ENCODE measurements at regions not wholly inside any gene's neighbourhood (a gene's known extent, or its start where the extent isn't known, plus 50 kb on each side); places are given as distances from the start of the nearest gene placed in this dataset.

DNA sequence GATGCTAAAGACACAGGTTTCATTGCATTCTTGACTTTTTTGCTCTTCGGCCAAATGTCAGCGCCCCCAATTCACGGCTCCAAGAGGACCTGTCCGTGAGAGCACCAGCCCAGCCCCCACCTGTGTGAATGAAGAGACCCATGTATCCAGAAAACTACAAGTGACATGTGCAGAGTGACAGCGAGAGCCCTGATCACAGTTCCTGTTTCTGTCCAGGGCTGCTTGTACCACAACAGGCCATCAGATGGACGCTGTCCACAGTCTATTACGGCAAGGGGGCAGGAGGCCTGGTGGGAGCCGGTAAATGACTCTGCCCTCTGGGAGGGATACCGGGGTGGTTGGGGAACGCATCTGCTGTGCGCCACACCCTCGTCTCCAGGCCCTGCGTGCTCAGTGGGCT lies 520.9 kb upstream of the ID2 start:
- DNase-seq (ENCODE audit: low spot score): no peak

DNA sequence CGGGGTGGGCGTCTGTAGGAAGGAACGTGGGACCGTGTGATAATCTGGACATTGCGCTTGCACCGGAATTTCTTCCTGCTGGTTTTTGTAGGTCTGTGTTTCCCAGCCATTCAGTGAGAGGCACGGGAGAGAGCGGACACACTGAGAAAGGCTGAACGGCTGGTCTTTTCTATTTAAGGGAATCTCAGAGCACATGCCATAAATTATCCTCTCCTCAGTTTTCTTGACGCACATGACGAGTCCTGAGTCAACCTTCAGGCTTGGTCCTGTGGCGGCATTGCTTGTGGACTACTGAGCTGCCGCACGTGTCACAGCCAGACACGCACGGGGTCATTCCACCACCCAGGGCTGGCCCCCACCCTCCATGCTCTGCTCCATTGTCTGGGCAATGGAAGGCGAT lies 519.3 kb upstream of the ID2 start:
- DNase-seq (ENCODE audit: low spot score): no peak

DNA sequence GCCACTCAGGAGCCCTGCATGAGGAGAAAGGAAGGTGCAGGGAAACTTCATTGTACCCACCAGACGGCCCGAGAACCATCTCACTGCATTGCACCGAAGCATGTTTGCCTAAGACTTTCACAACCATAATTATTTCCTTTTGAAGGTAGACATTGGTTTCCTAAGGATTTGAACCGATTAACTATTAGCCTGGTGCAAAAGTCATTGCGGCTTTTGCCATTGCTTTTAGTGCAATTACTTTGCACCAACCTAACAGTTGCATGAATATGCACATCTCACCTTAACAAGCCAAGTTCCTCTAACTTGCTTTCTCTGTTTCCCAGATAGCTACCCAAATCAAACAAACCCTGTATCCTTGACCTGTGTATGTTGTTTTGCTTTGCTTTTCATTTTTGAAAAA lies 516.3 kb upstream of the ID2 start:
- no peak for DNase-seq (ENCODE audit: low spot score)

DNA sequence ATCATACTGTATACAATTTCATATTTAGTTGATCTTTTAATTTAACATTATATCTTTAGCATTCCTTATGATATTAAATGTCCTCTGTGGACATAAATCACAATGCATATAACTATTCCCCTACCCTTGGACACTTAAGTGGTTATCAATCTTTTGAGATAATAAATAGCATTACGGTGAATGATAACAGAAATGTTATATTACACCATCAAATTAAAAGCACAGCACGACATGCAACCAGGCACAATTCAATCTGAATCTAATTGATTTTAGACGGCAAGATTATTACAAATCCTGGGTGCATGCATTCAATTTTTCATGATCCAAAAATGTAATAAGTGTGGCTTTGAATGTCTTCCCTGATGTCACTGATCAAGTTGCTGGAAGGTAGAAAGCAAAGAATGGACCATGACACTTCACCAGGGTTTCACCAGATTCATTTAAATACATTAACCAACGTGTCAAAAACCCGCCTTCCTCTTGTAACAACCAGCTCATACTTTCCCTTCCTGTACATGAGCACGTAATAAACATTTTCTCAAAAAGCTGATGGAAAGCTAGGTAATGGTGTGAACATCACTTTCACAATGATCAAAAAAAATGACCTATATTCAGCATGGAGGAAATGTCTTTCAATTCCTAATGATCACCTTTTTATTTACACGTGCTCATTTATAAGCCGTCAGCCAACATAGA lies 513.7 kb upstream of the ID2 start:
- no peak for DNase-seq (ENCODE audit: low spot score)

DNA sequence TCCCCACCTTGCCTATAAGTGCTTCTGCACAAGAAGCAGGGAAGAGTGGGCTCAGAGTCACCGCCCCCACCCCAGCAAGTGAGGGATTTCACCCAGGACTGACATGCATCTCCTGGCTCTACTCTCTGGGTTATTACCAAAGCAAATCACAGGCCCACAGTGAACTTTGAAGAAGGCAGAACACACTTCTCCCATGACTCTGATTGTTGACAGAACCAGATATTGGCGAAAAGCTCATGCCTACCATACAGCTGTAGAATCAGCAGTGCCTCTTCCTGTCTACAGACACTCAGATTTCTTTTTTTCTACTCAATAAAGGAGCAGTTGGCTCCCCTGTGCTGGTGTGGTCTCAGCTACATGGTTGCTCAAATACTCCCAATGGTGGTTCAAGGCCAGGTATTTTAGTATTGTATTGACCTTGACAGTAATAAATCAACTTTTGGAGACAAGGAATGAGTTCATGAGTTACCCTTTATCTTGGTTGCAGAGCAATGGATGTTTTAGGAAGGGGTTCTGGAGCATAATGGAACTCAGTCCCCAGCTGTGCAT lies 512.9 kb upstream of the ID2 start:
- no peak for DNase-seq (ENCODE audit: low spot score)

DNA sequence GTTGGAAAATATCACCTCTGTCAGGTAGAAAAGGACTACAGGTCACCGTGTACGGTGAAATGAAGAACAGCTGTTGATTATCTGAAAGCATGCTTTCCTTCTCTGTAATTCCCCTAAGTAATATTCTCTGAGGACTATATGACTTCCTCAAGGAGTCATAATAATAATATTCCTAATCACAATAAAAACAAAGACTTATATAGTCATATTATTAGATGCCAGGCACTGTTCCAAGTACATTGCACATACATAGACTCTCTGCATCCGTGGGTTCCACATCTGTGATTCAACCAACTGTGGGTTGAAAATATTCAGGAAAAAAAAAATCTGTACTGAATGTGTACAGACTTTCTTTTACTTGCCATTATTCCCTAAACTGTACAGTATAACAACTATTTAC lies 512.4 kb upstream of the ID2 start:
- DNase-seq (ENCODE audit: low spot score): no peak

DNA sequence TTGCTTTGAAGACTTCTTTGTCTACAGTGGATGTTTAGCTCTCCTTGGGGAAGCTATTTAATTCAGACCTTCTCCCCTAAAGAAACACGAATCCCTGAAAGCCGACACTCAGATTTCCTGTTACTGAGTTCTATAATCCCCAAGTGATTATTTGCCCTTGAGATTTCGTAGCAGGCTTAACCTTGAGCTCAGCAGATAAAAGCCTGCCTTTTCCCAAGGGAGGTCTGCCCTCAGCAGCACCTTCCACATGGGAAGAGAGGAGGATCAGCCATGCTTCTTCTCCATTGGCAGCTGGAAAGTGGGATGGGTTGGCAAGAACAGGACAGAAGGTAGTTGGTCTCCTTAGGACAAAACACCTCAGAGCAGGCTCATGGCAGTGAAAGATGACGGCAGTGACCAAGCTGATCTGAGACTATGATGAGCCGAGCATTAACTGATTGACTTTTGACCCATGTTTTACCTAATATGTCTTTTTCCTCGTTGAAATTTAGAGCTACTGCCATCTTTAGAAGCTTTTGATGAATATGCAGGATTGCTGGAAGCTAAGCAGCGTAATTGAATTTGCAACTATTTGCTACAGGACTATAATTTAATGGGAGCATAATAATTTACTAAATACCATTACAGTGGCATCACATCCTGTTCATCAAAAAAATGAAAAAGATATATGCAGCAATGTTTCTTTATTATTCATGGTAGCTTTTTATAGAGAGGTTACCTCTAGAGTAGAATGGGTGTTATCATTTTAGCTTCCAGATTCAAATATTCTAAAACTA lies 511.1 kb upstream of the ID2 start:
- DNase-seq (ENCODE audit: low spot score): no peak

DNA sequence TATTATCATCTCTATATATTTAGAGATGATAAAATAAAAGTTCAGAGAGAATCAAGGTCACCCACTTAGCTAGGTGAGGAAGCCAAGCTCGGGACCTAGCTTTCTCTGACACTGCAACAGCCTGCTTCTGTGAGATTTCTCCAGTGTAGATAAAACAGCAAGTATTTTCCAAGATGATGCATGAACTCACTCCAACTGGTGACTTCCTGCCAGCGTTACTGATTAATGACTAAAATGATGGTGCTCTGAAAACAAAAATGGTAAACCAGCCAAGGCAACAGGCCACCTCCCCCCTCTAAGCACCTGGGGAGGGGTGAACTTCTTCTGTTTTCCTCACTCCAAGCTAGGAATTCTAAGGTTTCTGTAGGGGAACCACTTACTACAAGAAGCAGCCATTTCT lies 510.2 kb upstream of the ID2 start:
- no peak for DNase-seq (ENCODE audit: low spot score)

DNA sequence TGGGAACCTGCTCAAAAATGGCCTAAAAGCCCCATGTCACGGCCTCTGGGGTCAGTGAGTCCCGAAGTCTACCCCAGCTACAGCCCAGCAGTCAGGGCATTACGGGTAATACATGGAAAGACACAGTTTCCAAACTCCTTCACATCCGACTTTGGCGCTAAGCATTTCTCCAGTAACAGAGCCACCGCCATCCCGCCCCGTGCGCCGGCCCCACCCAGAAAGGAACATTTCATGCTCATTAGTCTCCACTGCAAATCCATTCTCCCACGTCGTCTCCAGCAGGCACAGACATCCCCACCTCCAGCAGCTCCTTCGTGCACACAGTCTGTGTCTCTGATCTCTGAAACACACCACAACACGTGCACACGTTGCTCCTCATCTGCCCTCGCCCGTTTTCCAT lies 509.2 kb upstream of the ID2 start:
- DNase-seq (ENCODE audit: low spot score): no peak

DNA sequence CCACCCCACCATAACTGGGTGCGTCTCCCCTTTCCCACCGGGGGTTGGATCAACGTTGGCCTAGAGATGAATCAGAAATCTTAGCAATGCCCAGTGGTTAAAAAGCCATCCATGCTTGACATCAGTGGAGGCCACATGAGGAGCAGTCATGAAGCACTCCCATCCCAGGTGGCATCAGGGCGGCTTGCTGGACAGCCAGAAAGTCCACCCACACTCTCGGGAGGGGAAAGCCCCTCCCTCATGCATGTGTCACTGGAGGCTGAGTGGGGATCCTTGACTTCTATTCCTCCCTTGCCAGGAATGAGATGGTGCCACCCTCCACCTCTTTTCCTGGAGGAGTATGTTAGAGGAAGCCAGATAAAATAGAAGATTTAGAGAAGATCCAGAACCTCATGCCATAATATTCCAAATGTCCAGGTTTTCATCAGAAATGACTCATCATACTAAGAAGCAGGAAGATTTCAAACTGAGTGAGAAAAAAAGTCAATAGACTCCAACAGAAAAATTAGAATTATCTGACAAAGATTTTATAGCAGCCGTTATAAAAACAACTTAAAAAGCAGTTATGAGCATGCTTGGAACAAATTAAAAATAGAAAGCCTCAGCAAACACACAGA lies 507.1 kb upstream of the ID2 start:
- no peak for DNase-seq (ENCODE audit: low spot score)

DNA sequence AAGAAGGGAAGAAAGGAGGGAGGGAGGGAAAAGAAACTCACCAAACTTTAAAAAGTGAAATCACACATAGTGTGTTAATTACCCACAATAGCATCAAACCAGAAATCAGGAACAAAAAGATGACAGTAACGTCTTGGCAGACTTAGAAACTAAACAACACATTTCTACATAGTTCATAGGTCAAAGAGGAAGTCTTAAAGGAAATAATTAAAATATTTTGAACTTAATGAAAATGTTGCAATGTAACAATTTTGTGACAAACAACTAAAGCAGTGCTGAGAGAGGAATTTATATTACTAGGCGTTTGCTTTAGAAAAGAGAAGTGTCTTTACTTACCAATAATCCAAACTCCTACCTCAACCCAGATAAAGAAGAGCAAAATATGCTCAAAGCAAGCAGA lies 505.0 kb upstream of the ID2 start:
- DNase-seq (ENCODE audit: low spot score): no peak

DNA sequence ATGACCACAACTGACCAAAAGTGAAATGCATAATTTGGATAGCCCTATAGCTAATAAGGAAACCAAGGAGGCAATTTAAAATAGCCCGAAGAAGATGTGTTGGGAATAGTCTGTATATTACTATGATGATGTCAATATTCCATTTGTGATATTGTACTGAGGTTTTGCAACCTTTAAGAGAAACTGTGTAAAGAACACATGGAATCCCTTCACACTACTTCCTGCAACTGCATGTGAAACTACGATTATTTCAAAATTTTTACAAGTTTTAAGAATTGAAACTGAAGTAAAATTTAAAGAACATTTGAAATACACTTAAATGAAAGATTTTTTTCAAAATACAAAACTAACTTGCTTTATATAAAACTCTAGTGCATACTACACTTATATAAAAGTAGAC lies 504.3 kb upstream of the ID2 start:
- DNase-seq (ENCODE audit: low spot score): no peak

DNA sequence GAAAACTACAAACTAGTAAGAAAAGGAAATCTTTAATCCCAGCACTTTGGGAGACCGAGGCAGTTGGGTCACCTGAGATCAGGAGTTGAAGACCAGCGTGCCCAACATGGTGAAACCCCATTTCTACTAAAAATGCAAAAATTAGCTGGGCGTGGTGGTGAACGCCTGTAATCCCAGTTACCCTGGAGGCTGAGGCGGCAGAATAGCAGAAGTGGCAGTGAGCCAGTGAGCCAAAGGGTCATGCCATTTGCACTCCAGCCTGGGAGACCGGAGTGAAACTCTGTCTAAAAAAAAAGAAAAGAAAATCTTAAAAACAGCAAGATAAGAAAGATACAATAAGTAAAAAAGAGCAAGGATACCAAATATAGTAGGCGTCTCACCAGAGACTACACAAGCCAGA lies 502.9 kb upstream of the ID2 start:
- DNase-seq (ENCODE audit: low spot score): no peak

DNA sequence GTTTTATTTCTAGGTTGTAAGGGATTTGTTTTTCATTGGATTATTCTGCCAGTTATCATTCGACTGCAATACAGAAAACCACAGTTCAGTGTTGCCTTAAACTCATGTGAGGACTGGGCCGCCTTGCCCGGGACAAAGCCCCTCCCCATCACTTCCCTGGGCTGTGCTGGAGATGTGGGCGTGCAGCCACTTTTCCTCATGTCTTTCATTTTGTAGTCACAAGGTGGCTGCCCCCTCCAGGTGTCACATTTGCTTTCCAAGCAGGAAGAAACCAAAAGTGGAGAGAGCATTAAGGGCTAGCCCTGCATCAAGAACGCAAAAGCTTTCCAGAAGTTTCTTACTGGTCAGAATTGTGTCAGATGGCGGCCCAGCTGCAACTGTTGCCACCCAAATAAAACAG lies 492.5 kb upstream of the ID2 start:
- DNase-seq (ENCODE audit: low spot score): no peak

DNA sequence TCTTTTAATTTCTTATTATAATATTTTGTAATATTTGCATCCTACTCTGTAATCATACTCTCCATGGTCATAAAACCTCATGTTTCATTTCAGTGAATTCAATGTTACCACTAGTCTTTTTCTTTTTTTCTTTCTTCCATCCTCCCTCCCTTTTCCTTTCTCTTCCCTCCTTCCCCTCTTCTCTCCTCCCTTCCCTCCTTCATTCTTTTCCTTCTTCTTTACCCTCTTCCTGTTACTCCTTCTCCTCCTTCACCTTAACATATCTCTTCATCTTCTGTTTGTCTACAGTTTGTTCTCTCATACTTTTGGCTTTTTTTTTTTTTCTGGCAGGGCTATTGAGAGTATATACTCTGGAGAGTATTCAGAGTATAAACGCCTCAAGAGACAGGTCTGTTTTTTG lies 491.6 kb upstream of the ID2 start:
- no peak for DNase-seq (ENCODE audit: low spot score)

DNA sequence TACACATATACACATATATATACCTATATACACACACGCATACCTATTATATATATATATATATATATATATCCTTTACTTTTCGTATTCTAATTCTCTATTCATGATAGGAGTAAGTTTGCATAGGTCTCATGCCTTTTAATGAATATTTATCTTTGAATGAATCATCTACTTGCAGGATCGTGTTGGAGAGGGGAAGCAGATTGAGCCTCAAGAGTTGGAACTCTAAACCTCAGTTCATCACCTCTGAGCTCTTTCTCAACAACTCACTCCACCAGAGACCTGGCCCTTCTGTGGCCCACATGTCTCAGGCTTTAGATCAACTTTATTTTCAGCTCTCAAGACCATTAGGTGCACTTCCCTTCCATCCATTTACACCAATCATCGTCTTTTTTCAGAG lies 490.4 kb upstream of the ID2 start:
- DNase-seq (ENCODE audit: low spot score): no peak

DNA sequence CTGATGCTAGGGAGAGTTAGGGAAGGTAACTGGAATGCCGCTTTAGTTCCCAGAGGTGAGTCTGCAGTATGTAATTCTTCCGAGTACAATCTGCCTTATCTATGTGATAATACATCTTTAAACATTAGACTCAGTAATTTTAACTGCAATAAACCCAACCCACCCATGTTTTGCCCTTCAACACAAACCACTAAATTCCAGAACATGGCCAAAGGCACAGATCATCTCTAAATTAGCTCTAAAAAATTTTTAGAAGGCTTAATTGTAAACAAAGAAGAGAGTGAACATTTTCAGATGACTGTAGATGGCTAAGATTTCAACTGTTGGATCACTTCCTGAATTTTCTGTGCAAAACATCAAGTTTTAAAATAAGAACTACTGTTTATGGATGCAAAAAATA lies 488.7 kb upstream of the ID2 start:
- DNase-seq (ENCODE audit: low spot score): no peak

DNA sequence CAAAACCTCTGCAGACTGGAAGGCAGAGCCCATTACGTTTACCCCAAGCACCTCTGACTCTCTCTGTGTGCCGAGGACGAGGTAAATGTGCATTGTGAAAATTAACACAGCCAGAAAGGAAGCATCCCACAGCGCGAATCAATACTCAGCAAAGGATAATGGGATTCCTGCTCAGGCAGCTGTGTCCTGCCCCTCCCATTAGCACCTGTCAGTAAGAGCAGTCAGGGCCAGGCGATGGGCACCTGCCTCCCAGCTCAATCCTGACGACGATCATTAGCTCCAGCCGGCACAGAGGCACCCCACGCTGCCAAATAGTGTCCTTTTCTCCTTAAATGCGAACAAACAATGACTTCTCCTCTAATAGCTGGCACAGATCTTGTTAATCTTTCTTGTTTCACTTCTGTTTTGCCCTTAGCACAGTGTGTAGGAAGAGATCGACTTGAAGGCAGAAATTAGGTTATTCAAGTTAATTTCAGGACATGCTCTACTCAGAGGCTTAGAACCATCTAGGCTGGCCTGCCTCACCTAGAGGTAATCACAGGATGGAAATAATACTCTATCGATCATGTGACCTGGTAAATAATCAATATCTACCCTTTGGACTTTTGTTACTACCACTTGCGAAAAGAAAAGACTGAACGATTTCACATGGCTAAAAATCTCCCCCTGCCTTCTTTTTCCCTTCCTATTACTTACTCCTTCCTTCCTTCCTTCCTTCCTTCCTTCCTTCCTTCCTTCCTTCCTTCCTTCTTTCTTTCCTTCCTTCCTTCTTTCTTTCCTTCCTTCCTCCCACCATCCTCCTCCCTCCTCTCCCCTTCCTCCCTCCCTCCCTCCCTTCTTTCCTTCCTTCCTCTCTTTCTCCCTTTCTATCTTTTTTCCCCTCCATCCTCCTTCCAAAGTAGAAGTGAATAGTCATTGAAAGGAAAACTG lies 487.9 kb upstream of the ID2 start:
- DNase-seq (ENCODE audit: low spot score): no peak

DNA sequence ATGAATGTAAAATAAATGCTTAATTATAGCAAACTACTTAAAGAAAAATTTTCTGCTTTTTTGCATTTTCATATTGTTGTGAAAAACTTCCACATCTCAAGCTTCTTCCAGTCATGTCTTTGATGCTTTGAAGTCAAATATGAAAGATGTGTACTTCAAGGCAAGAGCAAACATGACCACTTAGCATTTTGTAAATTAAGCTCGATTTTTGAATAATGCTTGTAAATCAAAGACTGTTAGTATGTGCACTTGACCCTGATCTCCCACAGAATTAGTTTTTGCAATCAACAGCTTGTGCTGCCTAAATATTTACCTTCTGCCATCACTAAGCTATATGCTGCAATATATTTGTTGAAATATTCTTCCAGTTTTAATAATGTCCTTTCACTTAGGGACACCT lies 486.1 kb upstream of the ID2 start:
- DNase-seq (ENCODE audit: low spot score): no peak

DNA sequence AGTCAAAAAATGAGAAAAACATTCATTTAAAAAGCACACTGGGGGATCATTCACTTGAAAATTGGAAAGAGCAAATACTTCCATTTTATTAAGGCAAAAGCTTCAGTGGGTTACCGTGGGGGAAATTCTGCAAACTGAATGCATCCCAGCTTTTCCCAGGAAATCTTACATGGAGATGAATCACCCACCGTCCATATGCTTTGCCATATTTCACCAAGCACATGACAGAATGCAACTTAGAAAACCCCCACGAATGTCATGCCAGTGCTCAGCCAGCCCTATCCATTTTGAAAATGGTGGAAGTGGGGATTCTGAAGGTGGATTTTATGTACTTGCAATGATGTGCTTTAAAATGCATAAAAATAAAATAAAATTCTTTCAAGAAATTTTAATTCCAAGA lies 485.5 kb upstream of the ID2 start:
- no peak for DNase-seq (ENCODE audit: low spot score)

DNA sequence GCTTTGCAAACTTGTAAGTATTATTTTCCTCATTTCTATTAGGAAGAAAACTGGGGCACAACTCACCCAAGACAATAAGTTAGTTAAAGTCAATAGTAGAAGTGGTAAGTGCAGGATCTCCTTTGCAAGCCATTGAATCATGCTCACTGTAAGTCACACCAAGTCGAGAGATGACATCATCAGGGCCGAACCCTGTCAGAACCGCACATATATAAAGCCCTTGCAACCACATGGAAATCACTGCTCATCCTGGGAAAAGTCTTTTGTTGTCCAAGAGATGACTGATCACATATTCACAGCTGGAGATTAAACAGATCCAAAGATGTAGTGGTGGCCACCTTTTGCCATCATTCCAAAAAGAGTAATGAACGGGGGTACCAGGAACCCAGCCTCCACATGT lies 484.8 kb upstream of the ID2 start:
- DNase-seq (ENCODE audit: low spot score): no peak

DNA sequence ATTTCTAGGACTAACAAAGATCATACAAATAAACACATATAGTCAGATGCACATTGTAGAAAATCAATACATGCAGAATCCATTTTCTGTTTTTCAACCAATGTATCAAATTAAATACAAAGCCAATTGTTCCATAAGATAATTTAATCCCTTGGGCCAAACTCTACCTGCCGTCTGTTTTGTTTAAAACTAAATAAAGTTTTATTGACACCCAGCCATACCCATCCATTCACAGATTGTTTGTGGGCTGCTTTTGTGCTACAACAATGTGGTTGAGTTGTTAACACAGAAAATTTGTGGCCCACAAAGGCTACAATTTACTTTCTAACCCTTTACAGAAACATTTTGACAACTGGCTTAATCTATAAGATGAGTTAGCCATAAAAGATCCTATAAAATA lies 484.0 kb upstream of the ID2 start:
- no peak for DNase-seq (ENCODE audit: low spot score)
